GM23248 (cell line): ENCODE measurements at regions not wholly inside any gene's neighbourhood (a gene's known extent, or its start where the extent isn't known, plus 50 kb on each side); places are given as distances from the start of the nearest gene placed in this dataset.

Experiments used
- EZH2 ChIP-seq: fragments of 200-600 bp; sonication (generic); IDR thresholded peaks from 2 replicates; pipeline ENCODE4 v1.6.1; 2018; ENCODE audit warnings: antibody characterized with exemption, mild to moderate bottlenecking; ENCODE audit not compliant: insufficient read depth, poor library complexity, severe bottlenecking
- EZH2phosphoT487 ChIP-seq: fragments of 200-600 bp; sonication (generic); IDR thresholded peaks from 2 replicates; pipeline ENCODE4 v1.6.1; 2018; ENCODE audit warnings: antibody characterized with exemption, moderate library complexity, mild to moderate bottlenecking, low read depth; ENCODE audit not compliant: insufficient read depth

DNA sequence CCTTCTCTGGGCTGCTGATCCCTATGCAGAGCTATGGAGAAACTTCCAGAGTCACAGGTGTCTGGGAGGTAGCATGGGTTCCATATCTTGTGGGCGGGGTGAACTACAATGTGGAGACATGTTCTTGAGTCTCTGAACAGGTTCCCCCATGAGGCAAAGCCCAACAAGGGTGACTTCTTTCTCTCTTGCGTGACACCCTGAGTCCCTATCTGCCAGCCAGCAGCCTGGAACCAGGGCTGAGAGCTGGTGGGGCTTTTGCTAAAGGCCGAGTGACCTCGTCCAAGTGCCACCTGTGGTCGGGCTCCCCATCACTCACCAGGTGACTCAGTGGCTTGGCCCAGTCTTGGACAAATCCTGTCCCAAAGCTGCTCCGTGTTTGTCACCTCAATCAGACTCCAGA, 88.0 kb upstream of the ZNF536 start:
- TF ChIP-seq EZH2 = no peak
- no peak for TF ChIP-seq EZH2phosphoT487
